Prostate gland (tissue), 2 donors: ENCODE measurements at regions not wholly inside any gene's neighbourhood (a gene's known extent, or its start where the extent isn't known, plus 50 kb on each side); places are given as distances from the start of the nearest gene placed in this dataset.

Experiments
- DNase-seq: peaks from one replicate; pipeline ENCODE4 v3.0.0-alpha.2; 2019; ENCODE audit warnings: low spot score
- H3K27ac ChIP-seq, 2 donors: fragments of 200-600 bp; sonication (generic); 2 replicates each; pipeline ENCODE4 v1.5.1; 2017 to 2019
- H3K27me3 ChIP-seq: fragments of 200-600 bp; sonication (generic); replicated peaks from 2 replicates; pipeline ENCODE4 v1.5.1; 2019; ENCODE audit not compliant: insufficient read depth
- H3K36me3 ChIP-seq, 2 donors: fragments of 200-600 bp; sonication (generic); 1 replicate in 1 of 2; 2 replicates in 1 of 2; pipeline versions ENCODE4 v1.5.1 to v1.8.1; 2017 to 2019
- H3K4me1 ChIP-seq: fragments of 200-600 bp; sonication (generic); replicated peaks from 2 replicates; pipeline ENCODE4 v1.5.1; 2019
- H3K4me3 ChIP-seq, 2 donors: fragments of 200-600 bp; sonication (generic); 2 replicates each; pipeline ENCODE4 v1.5.1; 2017 to 2019
- H3K9me3 ChIP-seq: fragments of 200-600 bp; sonication (generic); 2 replicates; pipeline ENCODE4 v1.5.1; 2017
- CTCF ChIP-seq, 4 experiments: fragments of 200-600 bp in 2 of 4; fragments of 450-650 bp in 2 of 4; sonication (generic) in 2 of 4; IDR thresholded peaks; 1 replicate in 3 of 4; 2 replicates in 1 of 4; pipeline ENCODE4 v1.5.1; 2016 to 2019; ENCODE audit warnings: antibody characterized with exemption in 4 of 4, mild to moderate bottlenecking in 2 of 4, moderate library complexity in 2 of 4
- POLR2A ChIP-seq: fragments of 450-650 bp; IDR thresholded peaks from one replicate; pipeline ENCODE4 v1.6.1; 2016; ENCODE audit warnings: antibody characterized with exemption, mild to moderate bottlenecking
- POLR2AphosphoS5 ChIP-seq: sonication (generic); formaldehyde crosslinking; IDR thresholded peaks from one replicate; pipeline ENCODE4 v1.6.1; 2017; ENCODE audit warnings: antibody characterized with exemption
- WGBS: methylation state at CpG from one replicate; pipeline ENCODE4 v1.1.5; 2018; 5-methylcytosine and 5-hydroxymethylcytosine counted together
- intact Hi-C: fragments of 100-400 bp; cut with DNase I; formaldehyde crosslinking; loops from one replicate; pipeline ENCODE4 v1.14.2; 2022

- Histone ChIP-seq H3K36me3 (no peaks in the 10 kb centered on the region), H3K9me3 (no peaks in the 10 kb centered on the region), H3K4me3 (no peak overlapping the region), H3K4me1 (no peaks in the 10 kb centered on the region), H3K27me3 (no peaks in the 10 kb centered on the region), H3K27ac (no peak overlapping the region)
- TF ChIP-seq POLR2AphosphoS5 (no peak), CTCF (IDR thresholded peaks at IDR 0.05) (no peak), POLR2A (no peak)
- intact Hi-C loops, result no loop called here
- DNase-seq, result no peak
- WGBS, result 26% methylated on average over 1 of the region's 1 CpG
These were observed 994.6 kb downstream of the SUCLG1 start for GRCh38 chr2:83464444-83464843.

- Histone ChIP-seq H3K9me3 (no peaks in the 10 kb centered on the region), H3K4me3 (no peak overlapping the region), H3K36me3 (no peaks in the 10 kb centered on the region), H3K4me1 (no peaks in the 10 kb centered on the region), H3K27me3 (no peaks in the 10 kb centered on the region), H3K27ac (no peak overlapping the region)
- TF ChIP-seq POLR2AphosphoS5 (no peak), CTCF (IDR thresholded peaks at IDR 0.05) (no peak), POLR2A (no peak)
- intact Hi-C loops, result no loop called here
- DNase-seq, result no peak
These were observed 996.2 kb downstream of the SUCLG1 start for GRCh38 chr2:83462881-83463280.

- Histone ChIP-seq H3K27me3 (no peaks in the 10 kb centered on the region), H3K36me3 (no peaks in the 10 kb centered on the region), H3K4me1 (no peaks in the 10 kb centered on the region), H3K27ac (no peak overlapping the region), H3K9me3 (no peaks in the 10 kb centered on the region), H3K4me3 (no peak overlapping the region)
- intact Hi-C loops, result no loop called here
- TF ChIP-seq CTCF (IDR thresholded peaks at IDR 0.05) (no peak), POLR2AphosphoS5 (no peak), POLR2A (no peak)
- no peak for DNase-seq
- 82% methylated on average over 3 of the region's 3 CpGs for WGBS
These were observed 997.9 kb downstream of the SUCLG1 start for GRCh38 chr2:83461135-83461534.

GRCh38 chr2:83459456-83459855 is 999.6 kb downstream of the SUCLG1 start:
- Histone ChIP-seq H3K27ac (no peak overlapping the region), H3K27me3 (no peaks in the 10 kb centered on the region), H3K9me3 (no peaks in the 10 kb centered on the region), H3K36me3 (no peaks in the 10 kb centered on the region), H3K4me1 (no peaks in the 10 kb centered on the region), H3K4me3 (no peak overlapping the region)
- DNase-seq, result no peak
- TF ChIP-seq POLR2AphosphoS5, result no peak
- no peak for TF ChIP-seq POLR2A
- no peak for TF ChIP-seq CTCF (IDR thresholded peaks at IDR 0.05)
- WGBS, result 67% methylated on average over 2 of the region's 2 CpGs
- intact Hi-C loops, result no loop called here

GRCh38 chr2:83435989-83436388 is 1023.1 kb downstream of the SUCLG1 start:
- intact Hi-C loops, result no loop called here
- Histone ChIP-seq H3K9me3 (no peaks in the 10 kb centered on the region), H3K4me3 (no peak overlapping the region), H3K27ac (no peak overlapping the region), H3K4me1 (no peaks in the 10 kb centered on the region), H3K36me3 (no peaks in the 10 kb centered on the region), H3K27me3 (no peaks in the 10 kb centered on the region)
- DNase-seq, result no peak
- TF ChIP-seq POLR2AphosphoS5 (no peak), CTCF (IDR thresholded peaks at IDR 0.05) (no peak), POLR2A (no peak)
- WGBS, result 88% methylated on average over 2 of the region's 2 CpGs
